NCI-H1105 treated with DMSO at 0.1 percent for 48 hours (cell line): ENCODE measurements at regions not wholly inside any gene's neighbourhood (a gene's known extent, or its start where the extent isn't known, plus 50 kb on each side); places are given as distances from the start of the nearest gene placed in this dataset.

ENCODE experiments used
- DNase-seq: peaks from one replicate; lab custom pipeline; 2025; lab: John Stamatoyannopoulos, UW

- DNase-seq = no peak
Measured at GRCh38 chr17:10976401-10976800, 138.5 kb upstream of the PIRT start.

- no peak for DNase-seq
Measured at GRCh38 chr17:10968007-10968406, 130.1 kb upstream of the PIRT start.

DNA sequence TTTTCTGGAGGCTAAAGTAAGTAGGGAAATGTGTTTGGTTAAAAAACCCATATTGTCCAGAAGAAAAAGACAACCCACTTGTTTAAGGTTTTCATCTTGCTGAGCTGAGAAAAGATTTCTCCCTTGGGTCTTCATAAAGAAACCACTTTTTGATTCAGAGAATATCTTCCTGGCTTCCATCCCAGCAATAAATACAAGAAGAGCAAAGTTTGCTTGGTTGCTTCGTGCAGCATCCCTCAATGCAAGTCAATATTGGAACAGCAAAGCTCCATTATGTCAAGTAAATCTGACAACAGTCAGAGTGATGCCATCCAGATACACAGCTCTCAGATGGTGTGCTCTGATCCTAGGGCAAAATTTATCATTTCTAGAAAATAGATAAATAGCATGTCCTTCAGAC lies 118.9 kb upstream of the PIRT start:
- no peak for DNase-seq

DNA sequence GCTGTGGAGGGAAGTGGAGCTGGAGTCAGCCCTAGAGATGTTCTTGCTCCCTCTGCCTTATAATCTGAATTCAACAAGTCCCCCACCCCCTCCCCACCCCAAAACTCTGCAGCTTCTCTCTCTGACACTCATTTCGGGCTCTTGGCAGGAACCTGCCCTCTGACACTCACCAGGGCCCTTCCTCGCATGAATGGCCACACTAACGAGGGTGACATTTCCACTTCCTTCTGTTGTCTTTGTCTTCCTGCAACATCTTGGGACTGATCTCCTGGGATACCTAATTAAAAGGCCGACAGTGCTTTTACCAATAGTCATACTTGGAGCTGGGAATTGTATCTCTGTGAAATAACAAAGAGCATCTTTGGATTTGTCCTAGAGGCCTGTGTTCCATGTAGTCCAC lies 106.9 kb upstream of the PIRT start:
- no peak for DNase-seq

DNA sequence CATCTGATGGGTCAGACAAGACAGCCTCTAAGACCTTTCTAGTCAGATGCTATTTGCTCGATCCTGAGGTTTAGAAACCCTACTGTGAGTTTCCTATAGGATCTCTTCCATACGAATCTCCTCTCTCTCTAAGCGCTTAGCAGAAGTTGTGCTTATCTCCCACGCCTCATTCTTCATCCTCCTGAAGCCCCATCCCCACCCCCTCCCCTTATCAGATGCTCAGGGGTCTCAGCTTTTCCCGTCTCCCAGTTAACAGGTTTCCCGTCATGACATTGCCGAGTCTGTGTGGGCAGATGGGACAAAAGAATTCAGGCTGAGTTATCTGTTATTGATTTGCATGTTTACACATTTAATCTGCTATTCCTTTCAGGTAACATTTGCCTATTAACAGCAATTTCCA lies 99.0 kb upstream of the PIRT start:
- no peak for DNase-seq

GRCh38 chr17:10932938-10933337 lies 95.1 kb upstream of the PIRT start:
- no peak for DNase-seq

- DNase-seq = no peak
Measured at GRCh38 chr17:10931133-10931532, 93.2 kb upstream of the PIRT start.

- no peak for DNase-seq
Measured at GRCh38 chr17:10927712-10928111, 89.8 kb upstream of the PIRT start.

- no peak for DNase-seq
Measured at GRCh38 chr17:10920558-10921108, 82.7 kb upstream of the PIRT start.

GRCh38 chr17:10907370-10907769 lies 69.5 kb upstream of the PIRT start:
- no peak for DNase-seq

DNA sequence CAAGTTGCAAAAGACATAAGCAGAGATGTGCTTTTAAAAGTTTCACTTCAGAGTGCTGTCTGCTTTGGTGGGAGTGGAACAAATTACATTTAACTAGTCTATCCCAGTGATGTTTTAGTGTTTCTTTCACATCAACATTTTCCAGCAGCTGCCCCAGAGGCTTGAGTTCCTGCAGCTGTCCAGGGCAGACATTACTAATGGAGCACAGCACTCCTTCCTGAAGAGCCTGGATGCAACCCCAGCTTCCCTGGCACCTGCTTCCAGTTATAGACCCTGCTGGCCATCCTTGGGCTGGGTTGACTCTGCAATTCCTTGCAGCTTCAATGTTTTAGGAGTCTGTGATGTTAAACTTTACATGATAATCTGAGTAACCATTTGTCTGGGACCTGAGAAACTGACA lies 61.4 kb upstream of the PIRT start:
- no peak for DNase-seq

GRCh38 chr17:10894220-10894619 lies 56.3 kb upstream of the PIRT start:
- DNase-seq = no peak

DNA sequence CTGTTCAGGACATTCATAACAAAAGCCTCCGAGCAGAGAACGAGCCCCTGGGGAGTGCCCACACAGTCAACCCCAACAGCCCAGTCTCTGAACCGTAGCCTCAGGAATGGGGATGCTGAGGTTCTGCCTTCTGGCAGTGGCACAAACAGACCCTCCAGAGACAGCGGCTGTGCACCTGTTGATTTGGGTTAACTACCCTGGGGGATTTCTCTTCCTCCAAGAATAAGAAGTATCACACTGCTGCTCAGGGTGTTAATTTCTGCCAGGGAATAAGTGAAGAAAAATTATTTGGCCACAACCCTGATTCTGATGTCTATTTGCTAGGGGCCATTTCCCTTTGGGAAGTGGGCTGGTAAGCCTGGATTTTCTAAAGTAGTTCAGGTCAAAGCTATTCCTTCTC lies 51.0 kb upstream of the PIRT start:
- DNase-seq = no peak
